HG03060 (cell line): ENCODE measurements at regions not wholly inside any gene's neighbourhood (a gene's known extent, or its start where the extent isn't known, plus 50 kb on each side); places are given as distances from the start of the nearest gene placed in this dataset.

Experiments used
- ATAC-seq: cut with Tn5 transposase; IDR thresholded peaks from one replicate; pipeline ENCODE4 v1.9.1; 2021; ENCODE audit warnings: low read depth, moderate number of reproducible peaks; ENCODE audit not compliant: unreplicated experiment

- ATAC-seq = no peak
These were observed 166.0 kb upstream of the MDFIC start for GRCh38 chr7:114755856-114756255.

- ATAC-seq = no peak
These were observed 163.2 kb upstream of the MDFIC start for GRCh38 chr7:114758661-114759227.

- ATAC-seq = no peak
These were observed 162.4 kb upstream of the MDFIC start for GRCh38 chr7:114759347-114760062.

- no peak for ATAC-seq
These were observed 161.4 kb upstream of the MDFIC start for GRCh38 chr7:114760477-114760876.

GRCh38 chr7:114761973-114762372 lies 159.9 kb upstream of the MDFIC start:
- no peak for ATAC-seq

- no peak for ATAC-seq
These were observed 156.4 kb upstream of the MDFIC start for GRCh38 chr7:114765331-114766040.

- no peak for ATAC-seq
These were observed 155.9 kb upstream of the MDFIC start for GRCh38 chr7:114766041-114766356.

GRCh38 chr7:114777288-114777687 lies 144.6 kb upstream of the MDFIC start:
- no peak for ATAC-seq

- no peak for ATAC-seq
These were observed 138.4 kb upstream of the MDFIC start for GRCh38 chr7:114783508-114783907.

- ATAC-seq = no peak
These were observed 137.7 kb upstream of the MDFIC start for GRCh38 chr7:114784177-114784576.

GRCh38 chr7:114784746-114785145 lies 137.1 kb upstream of the MDFIC start:
- no peak for ATAC-seq

- ATAC-seq = no peak
These were observed 136.4 kb upstream of the MDFIC start for GRCh38 chr7:114785496-114785895.

GRCh38 chr7:114786455-114786854 lies 135.4 kb upstream of the MDFIC start:
- no peak for ATAC-seq

- no peak for ATAC-seq
These were observed 134.3 kb upstream of the MDFIC start for GRCh38 chr7:114787556-114787955.

- no peak for ATAC-seq
These were observed 133.2 kb upstream of the MDFIC start for GRCh38 chr7:114788706-114789105.

- no peak for ATAC-seq
These were observed 132.7 kb upstream of the MDFIC start for GRCh38 chr7:114789161-114789560.

GRCh38 chr7:114789871-114790311 lies 132.0 kb upstream of the MDFIC start:
- no peak for ATAC-seq

GRCh38 chr7:114790521-114790920 lies 131.4 kb upstream of the MDFIC start:
- no peak for ATAC-seq

GRCh38 chr7:114791771-114792170 lies 130.1 kb upstream of the MDFIC start:
- no peak for ATAC-seq

- ATAC-seq = no peak
These were observed 128.6 kb upstream of the MDFIC start for GRCh38 chr7:114793155-114793845.

- ATAC-seq = no peak
These were observed 126.4 kb upstream of the MDFIC start for GRCh38 chr7:114795475-114795874.
